GM20431 (cell line): ENCODE measurements at regions not wholly inside any gene's neighbourhood (a gene's known extent, or its start where the extent isn't known, plus 50 kb on each side); places are given as distances from the start of the nearest gene placed in this dataset.

Source experiments
- in situ Hi-C: fragments of 300-500 bp; cut with MseI, MboI; formaldehyde crosslinking; loops from one replicate; pipeline ENCODE4 v1.15.0; 2020; ENCODE audit warnings: low sequenced_read_pairs; ENCODE audit not compliant: unreplicated experiment

GRCh38 chr1:195948123-195948895 lies 659.9 kb downstream of the KCNT2 start:
- in situ Hi-C loops = no loop called here

DNA sequence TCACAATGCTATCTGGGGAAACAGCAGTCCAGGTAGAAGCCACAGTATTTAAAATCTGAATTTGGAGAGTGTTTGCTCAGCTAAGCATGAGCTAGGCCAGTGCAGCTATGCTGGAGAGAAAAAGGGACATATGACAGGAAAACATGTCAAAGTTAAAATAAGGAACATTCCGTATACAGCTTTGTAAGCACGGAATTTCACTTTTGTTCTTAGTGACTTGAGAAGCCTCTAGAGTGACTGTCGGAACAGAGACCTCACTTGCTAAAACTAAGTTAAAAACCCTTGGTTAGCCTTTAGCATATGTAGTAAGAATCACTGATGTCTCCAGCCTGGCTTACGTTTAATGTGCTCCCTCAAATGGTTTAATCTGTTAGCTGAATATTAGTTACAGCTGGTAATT lies 661.7 kb downstream of the KCNT2 start:
- in situ Hi-C loops = no loop called here

DNA sequence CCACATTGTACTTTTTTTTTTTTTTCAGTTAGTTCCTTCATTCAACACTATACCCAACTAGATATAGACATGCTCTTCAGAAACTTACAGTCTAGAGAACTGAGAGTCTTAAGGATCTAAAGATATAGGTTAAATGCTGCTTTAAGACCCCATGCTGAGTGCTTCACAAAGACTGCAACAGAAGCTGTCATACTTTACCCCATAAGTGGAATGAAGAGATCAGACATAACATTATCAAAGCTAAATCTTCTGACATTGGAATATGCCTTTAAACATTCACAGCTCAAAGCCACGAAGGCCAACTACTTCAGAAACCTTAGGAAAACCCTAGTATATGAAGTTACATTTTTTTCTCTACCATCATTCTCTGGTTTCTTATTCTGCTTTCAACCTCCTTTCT lies 666.4 kb downstream of the KCNT2 start:
- in situ Hi-C loops = no loop called here

GRCh38 chr1:195941314-195941713 lies 666.9 kb downstream of the KCNT2 start:
- in situ Hi-C loops = no loop called here

- in situ Hi-C loops = no loop called here
These were observed 668.4 kb downstream of the KCNT2 start for GRCh38 chr1:195939844-195940243.

GRCh38 chr1:195934817-195935553 lies 673.3 kb downstream of the KCNT2 start:
- in situ Hi-C loops = no loop called here

DNA sequence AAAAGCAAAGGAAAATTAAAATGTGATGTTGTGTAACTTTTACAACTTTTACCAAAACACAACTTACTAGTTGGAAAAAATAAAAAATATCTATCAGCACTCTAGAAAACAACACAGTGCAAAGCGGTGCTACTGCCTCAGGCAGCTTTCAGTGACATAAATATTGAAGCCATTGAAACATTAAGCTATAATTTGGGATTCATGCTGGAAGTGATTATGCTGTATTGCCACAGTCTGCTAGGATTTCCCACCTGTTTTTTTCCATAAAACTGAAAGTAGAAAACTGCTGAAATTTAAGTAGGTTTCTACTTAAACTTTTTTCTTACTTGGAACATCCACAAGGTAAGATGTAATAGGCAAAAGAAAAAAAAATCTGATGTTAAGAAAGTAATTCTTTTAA lies 674.4 kb downstream of the KCNT2 start:
- in situ Hi-C loops = no loop called here

- in situ Hi-C loops = no loop called here
These were observed 692.4 kb downstream of the KCNT2 start for GRCh38 chr1:195915826-195916225.

GRCh38 chr1:195909061-195909460 lies 699.2 kb downstream of the KCNT2 start:
- in situ Hi-C loops = no loop called here

DNA sequence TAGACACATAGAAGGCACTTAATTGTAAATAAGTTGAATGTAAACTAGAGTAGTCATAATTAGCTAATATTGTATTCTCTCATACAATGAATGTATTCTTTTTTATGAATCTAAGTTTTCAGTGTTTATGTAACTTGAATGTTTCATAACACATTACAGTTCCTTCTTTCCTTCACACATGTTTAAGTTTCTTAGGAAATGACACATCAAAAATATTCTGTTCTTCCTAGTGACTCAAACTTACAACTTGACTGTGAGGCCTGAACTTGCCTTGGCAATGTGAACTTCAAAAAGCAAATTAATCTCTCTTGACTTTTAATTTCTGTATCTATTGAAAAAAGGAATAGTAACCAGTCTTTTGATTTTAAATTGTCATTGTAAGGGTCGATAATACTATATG lies 700.1 kb downstream of the KCNT2 start:
- in situ Hi-C loops = no loop called here

DNA sequence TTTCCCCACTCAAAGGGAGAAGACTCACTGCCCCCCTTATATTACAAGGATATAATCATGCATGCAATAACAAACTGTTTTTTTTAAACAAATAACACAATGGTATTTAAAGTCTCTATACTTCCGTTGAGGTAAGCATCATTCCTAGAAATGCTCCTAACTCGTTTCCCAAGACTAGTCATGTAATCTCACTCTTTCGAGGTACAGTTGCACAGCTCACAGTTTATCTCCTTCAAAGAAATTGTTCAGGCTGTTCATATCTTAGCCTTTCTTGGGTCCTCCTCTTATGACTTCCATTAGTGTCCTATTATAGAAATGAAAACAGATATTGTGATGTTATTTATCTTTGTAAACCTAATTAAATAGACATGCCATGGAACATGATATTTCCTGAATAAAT lies 705.0 kb downstream of the KCNT2 start:
- in situ Hi-C loops = no loop called here

DNA sequence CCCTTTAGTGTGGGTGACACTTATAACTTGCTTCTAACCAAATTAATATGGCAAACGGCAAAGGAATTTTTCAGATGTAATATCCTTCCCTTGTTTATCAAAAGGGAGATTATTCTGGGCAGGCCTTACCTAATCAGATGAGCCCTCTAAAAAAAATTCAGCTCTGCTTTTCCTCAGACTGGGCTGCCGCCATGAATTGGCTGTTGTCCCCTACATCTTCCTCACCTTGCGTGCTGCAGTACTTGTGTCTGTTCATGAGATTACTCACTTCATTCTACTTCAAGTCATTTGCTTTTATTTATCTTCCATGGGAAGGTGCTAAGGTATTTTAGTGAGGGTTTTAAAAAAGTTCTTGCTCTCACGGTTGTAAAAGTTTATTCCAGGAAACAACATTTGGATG lies 705.5 kb downstream of the KCNT2 start:
- in situ Hi-C loops = no loop called here

- in situ Hi-C loops = no loop called here
These were observed 708.4 kb downstream of the KCNT2 start for GRCh38 chr1:195899762-195900352.

DNA sequence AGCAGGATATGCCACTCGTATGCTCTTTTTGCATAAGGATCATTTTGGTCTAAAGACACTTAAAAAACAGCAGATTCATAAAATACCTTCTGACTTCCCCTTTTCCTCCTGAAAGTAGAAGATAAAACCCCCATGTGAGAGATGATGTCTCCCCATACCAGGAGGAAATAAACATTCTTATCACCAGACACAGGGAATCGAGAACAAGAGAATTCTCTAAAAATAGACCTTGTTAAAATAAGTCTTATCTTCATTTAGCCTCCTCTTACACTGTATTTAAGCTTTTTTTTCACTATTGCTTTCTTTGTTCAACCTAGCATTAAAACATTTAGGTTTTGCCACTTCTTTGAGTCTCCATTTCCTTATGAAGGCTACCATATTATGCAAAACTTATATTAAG lies 709.3 kb downstream of the KCNT2 start:
- in situ Hi-C loops = no loop called here

GRCh38 chr1:195898373-195898772 lies 709.9 kb downstream of the KCNT2 start:
- in situ Hi-C loops = no loop called here

- in situ Hi-C loops = no loop called here
These were observed 711.2 kb downstream of the KCNT2 start for GRCh38 chr1:195897076-195897475.

DNA sequence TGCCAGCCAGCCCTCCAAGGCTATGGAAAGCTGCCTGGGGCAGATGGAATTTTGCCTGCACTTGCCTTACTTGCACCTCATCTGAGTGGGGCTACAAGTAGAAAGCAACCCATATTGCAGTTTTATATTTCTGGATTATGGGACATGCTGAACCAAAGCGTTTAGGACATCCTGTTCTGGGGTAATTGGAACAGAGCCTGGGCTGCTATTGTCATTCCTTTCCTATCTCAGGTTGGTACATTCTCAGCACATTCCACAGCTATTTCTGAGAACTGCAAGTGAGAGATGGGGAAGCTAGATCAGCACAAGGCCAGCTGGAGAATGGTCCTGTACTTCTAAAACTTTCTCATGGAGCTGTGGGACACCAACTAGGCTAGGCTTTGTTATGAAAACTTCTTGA lies 713.8 kb downstream of the KCNT2 start:
- in situ Hi-C loops = no loop called here

DNA sequence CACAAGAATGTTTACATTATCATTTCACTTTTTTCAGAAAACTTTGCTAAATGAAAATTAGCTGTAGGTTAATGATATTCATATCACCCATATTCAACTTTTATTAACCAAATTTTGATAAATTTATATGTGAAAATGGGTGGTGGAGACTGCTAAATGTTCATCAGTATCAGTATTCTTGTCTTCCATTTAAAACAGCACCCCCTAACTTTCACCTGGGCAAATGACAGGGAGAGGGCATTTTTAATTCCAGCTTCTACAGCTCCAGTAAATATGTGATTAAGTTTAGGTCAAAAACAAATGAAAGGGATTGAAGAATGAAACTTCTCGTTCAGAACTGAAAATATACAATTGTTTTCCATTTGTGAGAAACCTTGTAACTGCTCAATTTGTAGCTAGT lies 722.2 kb downstream of the KCNT2 start:
- in situ Hi-C loops = no loop called here

GRCh38 chr1:195878478-195878877 lies 729.8 kb downstream of the KCNT2 start:
- in situ Hi-C loops = no loop called here

DNA sequence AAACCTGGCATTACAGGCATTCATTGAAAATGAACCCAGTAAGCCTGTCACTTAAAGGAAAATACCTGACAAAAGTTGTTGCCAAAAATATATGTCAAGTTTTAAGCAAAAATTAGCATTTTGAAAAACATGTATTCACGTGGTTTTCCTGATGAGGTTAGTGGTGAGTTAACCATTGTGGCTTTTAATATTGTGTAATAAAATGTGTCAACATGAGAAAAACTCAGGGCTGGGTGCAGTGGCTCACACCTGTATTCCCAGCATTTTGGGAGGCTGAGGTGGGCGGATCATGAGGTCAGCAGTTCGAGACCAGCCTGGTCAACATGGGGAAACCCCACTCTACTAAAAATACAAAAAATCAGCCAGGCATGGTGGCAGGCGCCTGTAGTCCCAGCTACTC lies 731.4 kb downstream of the KCNT2 start:
- in situ Hi-C loops = no loop called here

DNA sequence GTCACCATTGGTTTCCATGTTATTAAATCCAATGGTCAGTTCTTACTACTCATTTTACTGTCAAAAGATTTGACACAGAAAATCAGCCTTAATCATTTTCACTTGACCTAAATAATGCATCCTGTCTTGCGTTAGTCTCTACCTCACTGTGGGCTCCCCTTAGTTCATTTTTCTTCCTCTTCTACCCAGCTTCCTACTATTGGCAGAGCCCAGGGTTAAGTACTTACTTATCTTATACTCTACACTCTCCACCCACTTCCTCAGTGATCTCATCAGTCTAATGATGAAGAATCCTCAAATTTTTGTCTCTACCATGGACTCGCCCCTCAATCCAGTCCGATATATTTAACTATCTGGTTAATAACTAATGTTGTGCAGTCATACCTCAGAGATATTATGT lies 735.9 kb downstream of the KCNT2 start:
- in situ Hi-C loops = no loop called here
